ENCODE measurements at regions not wholly inside any gene's neighbourhood (a gene's known extent, or its start where the extent isn't known, plus 50 kb on each side); places are given as distances from the start of the nearest gene placed in this dataset.

DNA sequence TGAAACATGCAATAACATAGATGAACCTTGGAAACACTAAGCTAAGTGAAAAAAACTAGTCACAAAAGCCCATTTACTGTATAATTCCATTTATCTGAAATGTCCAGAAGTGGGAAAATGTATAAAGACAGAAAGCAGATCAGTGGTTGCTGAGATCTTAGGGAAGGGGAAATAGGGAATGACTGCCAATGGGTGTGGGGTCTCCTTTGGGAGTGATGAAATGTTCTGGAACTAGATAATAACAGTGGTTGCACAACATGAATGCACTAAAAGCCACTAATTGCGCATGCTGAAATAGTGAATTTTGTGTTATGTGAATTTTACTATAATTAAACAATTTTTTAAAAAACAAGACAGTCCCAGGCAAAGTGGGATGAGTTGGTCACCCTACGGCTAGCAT, 472.8 kb downstream of the CCDC171 start:
- no peak for FAIRE-seq

DNA sequence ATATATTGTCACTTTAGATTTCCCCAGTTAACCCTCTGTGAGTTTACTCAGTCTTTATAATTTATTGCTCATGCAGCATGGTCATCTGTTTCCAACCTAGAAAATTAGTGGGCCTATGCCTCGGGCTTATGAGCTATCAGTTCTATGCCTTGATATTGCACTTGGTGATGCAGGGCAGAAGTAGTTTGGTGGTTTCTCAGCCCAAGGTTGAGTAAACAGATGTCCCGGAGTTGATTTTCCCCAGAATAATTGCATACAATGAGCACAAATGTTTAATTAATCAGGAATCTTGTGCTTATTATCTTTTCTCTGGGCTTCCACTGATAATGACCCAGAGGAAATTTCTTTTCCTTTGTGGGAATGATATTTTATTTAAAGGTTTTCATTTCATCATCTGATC, 474.0 kb downstream of the CCDC171 start:
- FAIRE-seq, result no peak

DNA sequence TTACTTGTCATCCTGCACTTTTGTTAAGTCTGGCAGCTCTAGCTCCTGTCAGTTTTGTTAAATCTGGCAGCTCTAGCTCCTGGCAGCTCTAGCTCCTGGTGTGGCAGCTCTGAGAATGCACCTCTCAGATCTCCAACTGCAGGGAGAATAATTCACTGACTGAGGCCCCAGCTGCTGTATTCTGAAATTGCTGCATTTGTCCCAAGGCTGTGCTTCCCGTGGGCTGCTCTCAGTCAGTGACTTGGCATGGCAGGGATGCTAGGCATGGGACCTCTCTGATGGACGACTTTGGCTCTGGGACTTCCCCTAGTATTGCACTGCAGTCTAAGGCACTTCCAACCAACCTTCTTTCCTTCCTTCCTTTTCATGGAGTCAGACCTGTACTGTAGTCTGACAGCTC, 475.7 kb downstream of the CCDC171 start:
- FAIRE-seq, result no peak

DNA sequence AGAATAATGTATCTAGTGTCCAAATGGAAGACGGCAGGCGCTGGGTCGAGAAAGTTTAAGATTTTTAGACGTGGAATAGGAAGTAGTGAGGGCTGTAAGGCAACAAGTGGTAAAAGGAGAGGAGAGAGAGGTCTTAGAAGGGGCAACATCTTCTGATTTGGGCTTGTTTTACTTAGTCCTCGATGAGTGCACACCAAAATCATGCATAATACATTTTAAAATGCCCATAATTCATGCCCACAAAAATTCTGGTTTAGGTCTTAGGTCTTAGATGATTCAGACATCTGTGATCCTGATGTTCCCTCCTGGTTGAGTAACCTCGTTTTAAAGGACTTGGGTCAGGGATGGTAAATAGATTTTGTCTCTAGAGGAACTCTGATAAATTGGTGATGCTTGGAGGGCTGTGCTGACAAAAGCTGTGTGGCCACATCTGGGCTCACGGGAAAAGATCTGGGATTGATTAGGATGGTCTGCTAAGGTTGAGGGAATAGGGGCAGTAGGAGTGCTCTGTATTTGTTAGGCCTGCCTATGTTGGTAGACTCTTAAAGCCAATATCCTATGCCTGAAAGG, 476.3 kb downstream of the CCDC171 start:
- no peak for FAIRE-seq

DNA sequence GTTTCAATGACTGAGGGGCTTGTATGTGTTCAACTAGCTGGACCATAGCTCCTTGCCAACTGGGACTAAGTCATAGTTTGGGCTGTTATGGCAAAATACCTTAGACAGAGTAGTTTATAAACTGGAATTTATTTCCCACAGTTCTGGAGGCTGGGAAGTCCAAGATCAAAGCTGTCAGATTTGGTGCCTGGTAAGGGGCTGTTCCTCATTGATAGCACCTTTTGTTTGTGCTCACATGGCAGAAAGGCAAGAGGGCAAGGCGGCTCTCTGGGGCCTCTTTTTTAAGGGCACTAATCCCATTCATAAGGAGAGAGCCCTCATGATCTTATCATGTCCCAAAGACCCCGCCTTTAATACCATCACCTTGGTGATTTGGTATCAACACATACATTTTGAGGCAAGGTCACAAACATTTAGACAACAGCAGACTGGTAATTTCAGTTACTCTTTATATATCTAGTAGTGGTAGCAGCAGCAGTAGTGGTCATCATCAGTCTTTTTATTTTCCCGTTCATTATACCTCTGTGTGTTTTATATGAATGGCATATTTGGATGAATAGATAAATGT, 477.0 kb downstream of the CCDC171 start:
- FAIRE-seq, result no peak

DNA sequence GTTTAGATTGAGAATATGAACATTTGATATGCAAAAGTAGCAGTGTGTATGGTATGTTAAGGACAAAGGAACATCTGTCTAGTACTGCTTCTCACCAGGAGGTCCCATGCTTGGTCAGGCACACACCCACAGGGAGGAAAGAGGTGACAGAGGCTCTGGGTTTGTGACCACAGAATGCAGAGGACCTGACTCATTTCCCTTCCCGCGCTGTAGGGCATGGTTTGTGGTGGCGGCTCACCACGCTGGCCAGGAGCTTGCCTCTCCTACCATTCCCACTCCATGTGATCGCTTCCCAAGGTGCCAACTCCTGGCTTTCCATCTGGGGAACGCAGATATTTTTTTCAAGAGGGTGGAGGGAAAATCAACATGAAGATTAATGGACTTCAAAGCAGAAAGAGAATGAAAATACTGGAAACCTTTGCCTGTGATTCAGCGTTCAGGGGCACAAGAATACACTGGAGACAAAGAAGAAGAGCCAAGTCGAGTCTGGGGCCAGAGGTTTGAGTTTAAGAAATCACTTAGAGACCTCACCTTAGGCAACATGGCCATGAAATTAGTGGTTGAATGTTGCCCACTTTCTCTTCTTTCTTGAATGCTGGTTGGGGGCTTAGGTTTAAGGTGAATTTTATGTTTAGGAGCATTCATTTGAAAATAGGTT, 477.8 kb downstream of the CCDC171 start:
- FAIRE-seq, result no peak

DNA sequence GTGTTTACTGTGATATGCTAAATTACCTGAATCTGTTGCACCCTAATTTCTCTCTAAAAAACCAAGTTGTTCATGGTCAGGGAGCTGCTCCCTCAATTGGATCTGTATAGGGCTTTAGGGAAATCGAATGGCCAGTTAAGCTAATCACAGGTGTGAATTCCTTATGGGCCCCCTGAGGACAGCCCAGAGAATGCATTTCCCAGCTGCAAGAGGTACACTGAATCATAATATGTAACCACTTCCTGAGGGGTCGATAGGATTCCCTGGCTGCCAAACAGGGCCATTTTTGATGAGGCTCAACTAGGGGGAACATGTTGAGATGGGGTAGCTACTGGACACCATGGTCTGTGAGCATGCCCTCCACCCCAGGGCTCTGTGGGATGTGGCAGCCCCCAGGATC, 478.6 kb downstream of the CCDC171 start:
- FAIRE-seq, result no peak

DNA sequence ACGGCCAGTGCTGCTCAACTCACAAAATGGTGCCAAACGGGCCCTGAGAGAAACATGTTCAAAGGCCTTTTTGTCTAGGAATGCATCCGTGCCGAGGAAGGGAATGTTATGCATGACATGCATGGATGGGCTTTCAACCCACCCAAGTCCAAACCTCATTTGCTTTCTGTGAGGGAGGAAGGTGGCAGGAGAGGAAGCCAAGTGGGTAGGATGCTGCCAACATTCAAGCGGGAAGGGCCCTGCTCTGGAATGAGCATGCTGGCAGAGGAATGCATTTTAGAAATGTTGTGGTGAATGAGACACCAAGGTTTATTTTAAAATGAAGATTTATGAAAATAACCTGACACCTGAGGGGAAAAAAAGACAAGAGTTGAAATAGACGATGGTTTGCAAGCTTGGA, 479.1 kb downstream of the CCDC171 start:
- no peak for FAIRE-seq

DNA sequence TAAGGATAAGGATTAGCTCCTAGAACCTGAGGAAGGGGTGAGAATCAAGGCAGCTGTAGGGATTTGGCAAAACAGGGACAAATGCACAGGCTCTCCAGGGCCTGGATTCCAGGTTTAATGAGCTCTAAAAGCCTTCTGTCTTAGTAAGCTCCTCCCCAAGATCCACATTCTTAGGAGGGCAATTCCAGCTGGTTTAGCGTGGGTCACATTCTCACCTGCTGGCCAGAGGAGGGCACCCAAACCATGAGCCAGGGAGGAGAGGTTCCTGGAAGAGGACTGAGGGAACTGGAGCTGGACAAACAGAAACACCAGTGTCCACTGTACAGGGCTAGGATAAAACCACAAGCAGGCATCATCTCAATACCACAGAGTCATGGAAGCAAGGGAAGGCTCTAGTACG, 480.0 kb downstream of the CCDC171 start:
- FAIRE-seq, result no peak

DNA sequence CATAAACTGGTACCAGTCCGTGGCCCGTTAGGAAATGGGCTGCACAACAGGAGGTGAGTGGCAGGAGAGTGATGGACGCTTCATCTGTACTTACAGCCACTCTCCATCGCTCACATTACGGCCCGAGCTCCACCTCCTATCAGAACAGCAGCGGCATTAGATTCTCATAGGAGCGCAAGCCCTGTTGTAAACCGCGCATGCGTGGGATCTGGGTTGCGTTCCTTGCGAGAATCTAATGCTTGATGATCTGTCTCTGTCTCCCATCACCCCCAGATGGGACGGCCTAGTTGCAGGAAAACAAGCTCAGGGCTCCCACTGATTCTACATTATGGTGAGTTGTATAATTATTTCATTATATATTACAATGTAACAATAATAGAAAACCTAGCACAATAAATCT, 480.4 kb downstream of the CCDC171 start:
- FAIRE-seq, result no peak

DNA sequence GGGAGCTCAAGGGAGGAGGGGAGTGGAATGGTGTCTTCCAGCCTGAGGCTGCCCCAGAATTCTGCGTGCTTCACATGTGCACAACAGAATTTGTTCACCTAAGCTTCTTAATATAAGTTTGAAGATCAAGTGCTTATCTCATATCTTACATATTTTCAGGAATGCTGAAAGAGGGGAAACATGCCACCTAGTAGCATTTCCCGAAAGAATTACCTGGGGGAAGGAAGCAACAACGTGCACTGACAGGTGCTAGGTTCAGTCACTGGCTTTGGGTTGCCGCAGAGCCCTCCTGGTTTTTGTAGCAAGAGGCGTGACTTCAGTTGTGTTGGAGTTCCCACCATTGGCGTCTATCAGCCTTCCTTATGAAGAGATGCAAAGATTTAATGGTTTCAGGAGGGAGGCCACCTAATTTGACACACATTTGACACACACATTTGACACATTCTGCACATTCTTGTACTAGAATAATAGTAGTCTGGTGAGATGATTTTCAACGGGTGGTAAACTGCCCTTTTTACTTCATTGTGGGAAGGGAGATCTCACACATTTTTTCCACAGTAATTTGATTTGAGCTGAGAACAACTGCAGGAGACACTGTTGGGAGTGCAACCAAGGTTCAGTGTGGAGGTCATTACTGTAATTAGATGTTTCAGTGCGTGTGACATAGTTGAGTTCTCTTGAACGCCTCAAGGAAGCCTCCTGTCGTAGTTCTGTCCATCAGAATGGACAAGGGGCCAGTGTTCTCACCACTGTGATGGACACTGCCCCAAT, 481.3 kb downstream of the CCDC171 start:
- no peak for FAIRE-seq

DNA sequence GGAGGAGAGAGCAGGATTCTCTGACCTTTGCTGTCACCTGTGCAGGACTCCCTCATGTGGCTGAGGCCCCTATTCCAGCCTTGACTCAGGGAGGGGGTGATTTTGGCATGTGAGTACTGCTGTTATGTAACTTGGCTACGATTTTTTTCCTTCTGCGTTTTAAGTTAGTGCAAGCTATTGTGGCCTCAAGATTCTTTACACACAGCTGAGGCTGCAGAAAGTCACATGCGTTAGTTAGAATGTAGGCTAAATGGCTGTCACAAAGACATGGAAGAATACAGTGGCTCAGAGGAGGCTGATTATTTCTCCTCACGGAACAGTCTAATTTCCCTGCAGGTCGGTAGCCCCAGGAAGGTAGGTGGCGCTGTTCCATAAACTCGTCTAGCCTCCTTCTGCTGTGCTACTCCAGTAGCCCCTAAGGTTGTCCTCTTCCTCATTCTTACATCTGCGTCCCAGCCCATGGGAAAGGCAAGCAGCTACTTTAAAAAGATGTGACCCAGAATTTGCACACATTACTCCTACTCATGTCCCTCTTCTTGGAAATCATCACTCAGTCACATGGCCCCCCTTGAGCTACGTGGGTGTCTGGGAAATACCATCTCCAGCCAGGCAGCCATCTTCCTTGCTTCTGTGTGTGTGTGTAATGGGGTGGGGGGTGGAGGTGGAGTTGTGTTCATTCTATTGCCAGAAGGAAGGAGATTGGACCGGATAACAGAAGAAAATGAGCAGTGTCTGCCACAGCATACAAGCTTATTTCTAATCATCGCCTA, 486.6 kb downstream of the CCDC171 start:
- FAIRE-seq, result peak; percentile 87

DNA sequence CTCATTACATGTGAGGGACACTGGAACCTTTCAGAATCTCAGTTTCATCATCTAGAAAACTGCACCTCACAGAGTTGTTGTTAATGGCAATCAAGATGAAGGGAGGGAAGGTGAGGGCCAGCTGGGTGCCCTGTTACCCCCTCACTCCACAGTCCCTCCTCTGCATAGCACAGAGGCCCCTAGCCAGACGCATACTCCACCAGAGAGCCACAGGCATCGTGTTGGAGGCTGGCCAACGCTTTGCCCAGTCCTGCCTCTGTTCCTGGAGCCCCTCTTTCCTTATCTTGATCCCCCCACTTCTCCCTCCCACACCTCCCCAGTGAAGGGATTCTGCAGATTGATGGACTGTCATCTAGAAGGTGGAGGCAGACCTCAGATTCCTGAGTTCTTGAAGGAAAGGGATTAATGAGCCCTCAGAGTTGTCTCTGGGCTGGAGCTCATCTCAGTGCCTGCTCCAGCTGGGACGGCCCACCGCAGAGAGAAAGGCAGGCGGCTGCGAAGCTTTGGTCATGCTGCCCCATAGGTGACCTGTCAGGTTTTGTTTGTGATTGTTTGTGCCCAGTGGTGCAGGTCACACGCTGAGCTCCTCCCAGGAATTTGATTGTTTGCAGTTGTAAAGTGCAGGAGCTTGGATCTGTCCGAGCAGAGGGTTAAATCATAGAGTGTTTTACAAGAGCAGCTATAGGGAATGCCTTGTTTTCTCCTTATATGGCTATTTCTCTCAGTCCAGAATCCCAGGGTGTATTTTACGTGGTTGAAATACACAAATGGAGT, 487.3 kb downstream of the CCDC171 start:
- peak; percentile 93 for FAIRE-seq

DNA sequence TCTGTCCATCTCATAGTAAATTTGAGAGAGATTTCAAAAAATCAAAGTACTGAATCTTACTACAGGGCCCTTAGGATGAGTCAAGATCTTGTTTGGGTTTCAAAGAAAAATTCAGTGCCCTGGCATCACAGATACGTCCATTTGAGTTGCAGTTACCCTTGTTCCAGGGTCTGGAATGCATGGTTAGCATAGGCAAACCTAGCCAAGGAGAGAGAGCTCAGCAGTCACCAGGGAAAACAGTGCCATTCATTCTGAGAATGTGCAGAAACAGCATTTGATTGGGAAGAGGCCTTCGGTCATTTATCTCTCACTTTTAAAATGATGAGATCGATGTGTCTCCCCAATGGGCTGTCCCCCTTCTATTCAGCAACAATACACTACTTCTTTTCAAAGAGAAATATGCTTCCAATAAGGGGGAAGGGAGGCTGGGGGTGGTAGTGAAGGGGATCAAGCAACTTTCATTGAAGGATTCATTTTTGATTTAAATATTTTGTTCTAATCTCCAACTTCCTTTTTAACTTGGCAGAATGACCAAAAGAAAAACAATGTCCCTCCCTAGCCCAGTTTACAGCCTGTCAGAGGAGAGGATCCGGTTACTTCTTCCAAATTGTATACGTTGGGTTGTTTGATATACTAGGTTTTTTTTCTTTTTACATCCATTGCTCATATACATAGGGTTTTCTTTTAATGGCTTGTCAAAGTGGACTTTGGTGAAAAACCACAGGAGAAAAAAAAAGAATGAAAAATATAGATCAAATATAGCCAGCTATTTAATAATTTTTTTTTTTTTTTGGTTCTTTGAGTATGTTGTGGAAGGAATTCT, 491.1 kb downstream of the CCDC171 start:
- FAIRE-seq, result peak; percentile 43

DNA sequence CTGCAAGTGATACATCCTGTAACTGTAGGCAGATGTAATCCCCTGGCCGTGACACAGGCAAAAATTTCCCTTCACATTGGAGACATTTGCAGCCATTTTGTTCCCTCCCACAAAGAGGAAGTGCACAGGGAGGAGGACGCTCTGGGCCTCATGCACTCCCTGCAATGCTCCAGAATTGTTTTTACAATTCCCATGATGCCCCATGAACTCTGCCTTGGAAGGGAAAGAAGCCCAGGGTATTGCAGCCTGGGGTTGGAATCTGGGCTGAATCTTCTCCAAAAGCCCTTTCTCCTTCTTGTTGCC, 491.7 kb downstream of the CCDC171 start:
- FAIRE-seq, result no peak

DNA sequence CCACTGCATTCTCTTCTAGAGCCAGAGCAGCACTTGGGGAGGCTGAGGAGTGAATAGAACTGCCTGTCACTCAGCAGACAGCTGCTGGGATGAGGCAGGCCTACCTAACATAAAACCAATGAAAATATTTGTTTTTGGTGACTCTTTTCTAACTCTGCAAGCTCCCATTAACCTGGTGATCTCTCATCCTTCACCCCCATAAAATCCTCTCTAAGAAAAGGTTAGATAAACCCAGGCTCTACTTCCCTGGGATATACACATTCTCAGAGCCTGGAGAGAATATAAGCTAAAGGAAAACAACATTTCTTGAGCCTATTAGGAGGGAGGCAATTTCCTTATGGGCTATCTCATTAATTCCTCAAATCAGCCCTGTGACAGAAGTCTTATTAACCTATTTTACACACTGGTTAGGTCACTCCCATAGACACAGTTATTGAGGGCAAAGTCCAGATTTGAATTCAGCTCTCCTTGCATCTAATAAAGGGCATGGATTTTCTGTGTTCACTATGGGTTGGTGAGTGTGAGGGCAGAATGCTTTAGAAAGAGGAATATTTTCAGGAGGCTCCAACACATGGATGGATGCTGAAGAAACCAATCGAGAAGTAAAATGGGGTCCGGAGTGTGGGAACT, 492.9 kb downstream of the CCDC171 start:
- FAIRE-seq, result no peak

DNA sequence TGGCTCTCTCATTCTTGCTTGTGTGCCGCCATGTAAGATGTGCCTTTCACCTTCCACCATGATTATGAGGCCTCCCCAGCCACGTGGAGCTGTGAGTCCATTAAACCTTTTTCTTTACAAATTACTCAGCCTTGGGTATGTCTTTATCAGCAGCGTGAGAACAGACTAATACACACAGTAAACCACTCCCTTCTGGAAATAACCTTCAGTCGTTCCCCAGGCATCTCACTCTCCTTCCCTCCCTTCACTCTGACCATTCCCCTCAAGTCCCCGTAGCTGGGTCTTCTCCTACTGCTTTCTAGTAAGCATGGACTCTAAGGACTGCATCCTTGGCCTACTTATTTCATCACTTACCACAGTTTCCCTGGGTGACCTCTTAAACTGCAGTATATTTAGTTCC, 493.9 kb downstream of the CCDC171 start:
- FAIRE-seq, result no peak

DNA sequence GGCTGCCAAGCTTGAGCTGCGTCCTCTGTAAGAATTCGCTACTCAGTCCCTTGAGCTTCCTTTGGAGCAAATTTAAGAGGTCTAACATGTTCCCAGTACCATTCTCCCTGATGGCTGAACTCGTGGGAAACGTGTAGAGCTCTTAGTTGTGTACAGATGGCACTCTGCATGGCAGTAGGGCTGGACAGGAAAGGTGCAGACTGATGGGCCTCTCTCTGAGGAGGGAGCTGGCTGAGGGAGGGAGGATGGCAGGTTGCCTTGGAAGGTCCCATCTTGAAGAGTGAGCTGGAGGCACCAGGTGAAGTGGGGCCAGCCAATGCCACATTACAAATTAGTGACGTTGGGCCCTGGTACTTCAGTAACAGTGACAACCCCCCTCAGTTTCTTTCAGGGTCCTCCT, 495.3 kb downstream of the CCDC171 start:
- no peak for FAIRE-seq

DNA sequence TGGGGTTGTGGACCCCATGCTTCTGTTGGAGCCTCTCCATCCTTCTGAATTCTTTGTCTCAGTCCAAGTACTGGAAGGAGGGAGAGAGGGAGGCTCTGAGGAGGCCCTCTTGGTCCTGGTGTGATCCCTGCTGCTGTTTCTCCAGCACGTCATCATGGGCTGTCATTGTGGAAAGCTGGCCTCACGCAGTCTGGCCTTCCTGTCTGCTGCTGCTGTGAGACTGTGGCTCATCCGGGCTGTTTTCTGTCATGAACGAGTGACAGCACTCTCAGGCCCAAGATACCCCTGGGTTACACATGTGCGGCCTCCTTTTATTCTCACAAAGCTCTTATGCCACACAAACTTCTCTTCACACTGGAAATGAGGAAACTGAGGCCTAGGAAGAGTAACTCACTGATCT, 499.3 kb downstream of the CCDC171 start:
- FAIRE-seq, result no peak

DNA sequence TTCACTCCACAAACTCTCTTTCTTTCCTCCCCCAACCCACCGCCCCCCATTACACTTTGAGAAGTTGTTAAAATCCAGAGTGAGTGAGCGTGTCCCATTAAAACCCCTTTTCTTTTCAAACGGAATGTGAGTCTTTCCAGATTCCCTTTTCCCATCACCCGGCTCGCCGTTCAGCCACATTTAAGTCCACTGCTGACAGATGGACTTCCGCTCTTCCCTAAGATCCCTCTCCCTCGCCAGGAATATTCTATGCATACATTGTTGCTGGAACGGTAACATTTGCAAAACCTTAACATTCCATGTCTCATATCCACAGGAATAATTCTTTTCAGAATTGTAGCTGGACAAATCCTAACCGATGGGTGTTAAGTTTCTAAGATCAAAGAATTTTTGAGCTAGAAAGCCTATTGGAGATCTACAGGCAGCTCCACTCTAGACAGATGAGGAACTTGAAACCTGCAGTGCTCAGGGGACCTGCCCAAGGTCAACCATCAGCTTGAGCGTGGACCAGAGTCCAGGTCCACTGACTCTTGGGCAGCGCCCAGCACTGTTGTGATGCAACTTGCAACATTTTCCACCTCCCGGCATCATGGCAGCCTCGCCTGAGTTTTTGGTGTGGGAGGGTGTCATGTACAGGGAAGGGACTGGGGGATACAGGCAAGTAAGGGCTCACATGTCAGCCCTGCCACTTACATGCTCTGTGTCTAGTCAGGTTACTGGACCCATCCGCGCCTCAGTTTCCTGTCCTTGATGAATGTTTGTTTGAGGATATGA, 500.1 kb downstream of the CCDC171 start:
- no peak for FAIRE-seq
